NCI-H2081 (cell line): ENCODE measurements at regions not wholly inside any gene's neighbourhood (a gene's known extent, or its start where the extent isn't known, plus 50 kb on each side); places are given as distances from the start of the nearest gene placed in this dataset.
"Not testable (repeated sequence)": the region's sequence is repeated elsewhere in the genome, so short reads cannot be mapped to it uniquely, and the experiment has no call there.

ENCODE experiments used
- DNase-seq, 2 experiments: peaks; one replicate each; lab custom pipeline; 2025; lab: John Stamatoyannopoulos, UW

DNA sequence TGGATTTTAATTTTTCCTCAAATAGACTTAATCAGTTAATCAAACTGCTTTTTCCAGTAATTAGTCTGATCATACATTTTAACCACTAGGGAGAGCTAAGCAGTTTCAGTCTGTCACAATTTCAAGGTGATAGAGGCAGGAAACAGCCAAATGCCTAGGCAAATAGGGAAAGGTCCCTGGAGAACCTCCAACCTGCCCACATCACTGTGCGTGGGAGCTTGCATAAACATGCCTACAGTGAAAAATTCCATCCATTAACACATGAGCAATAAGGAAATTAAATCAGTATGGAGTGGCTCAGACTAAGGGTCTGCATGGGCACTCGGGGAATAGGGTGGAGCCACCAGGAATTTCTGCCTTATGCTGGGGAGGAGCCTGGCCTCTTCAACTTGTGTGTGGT lies 74.6 kb downstream of the AASDHPPT start:
- DNase-seq = peak in 1 of 2 experiments; percentile 2

DNA sequence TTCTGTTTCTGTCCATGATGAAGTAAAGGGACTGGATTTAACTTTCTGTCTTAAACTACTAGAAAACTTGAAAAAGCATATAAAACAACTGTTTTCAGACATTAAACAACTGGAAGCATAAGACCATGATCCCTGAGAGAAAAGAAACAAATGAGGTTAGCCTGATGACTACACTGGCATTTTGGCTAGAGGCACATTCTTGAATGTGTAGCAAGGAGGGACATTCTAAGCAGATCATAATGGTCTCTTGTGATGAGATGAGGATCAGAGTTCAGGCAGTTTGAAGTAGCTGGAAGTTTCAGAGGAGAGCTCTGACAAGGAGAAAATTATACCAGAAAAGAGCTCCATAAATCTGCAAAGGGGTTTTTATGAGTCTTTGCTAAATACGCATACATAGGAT lies 75.4 kb downstream of the AASDHPPT start:
- no peak for DNase-seq

DNA sequence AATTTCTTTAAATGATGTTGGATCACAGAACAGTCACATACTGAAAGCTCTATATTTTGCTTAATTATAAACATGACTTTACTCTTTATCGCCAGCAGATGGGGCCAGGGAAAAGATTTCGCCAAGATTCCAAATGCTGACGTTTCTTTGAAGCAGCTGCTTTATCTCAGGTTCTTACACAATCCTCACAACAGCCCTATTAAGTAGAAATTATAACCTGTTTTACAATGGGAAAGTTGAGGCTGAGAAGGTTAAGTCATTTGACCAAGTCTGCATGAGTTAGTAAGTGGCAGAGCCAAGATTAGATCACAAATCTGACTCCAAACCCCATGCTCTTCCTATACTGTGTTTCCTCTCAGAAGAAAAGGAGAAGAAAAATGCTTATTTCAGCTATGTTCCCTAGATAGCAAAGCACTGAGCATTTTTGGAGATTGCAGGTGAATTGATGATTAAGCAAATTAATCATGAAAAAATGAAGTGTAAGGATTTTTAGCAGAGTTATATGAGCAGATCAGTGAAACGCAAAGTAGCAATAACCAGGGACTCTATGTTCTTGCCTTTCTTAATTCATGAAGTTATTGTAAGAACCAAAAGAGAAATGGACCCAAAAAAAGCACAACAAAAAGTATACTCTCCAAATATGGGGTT lies 79.0 kb downstream of the AASDHPPT start:
- peak in 1 of 2 experiments; percentile 42 for DNase-seq

DNA sequence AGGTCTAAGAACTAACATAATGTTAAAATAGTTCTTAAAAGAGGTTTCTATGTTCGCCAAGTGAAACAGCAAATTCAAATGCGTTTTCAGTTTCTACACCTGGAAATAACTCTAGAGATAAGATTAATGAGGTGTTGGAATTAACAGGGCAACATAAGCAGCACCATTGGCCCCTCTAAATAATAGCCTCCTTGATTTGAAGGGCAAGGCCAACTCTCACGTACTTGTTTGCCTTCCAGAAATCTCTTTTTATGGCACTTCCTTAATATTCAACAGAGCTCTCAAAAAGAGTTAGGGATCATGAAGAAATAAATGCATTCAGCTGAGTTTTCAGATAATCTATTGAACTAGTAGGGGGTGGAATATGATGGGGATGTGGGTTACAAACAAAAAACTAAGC lies 80.9 kb downstream of the AASDHPPT start:
- DNase-seq = no peak

DNA sequence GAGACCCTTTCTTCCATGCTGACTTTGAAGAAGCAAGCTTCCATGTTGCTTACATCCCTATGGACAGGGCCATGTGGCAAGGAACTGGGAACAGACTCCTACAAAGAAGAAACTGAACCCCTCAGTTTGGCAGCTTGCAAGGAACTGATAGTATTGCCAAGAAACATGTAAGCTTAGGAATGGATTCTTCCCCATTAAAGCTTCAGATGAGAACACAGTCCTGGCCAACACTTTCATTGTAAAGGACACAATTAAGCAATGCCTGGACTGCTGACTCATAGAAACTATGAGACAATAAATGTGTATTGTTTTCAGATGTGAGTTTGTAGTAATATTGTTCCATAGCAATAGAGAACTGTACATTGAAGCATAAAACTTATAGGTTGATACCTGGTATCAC lies 82.4 kb downstream of the AASDHPPT start:
- DNase-seq = no peak

DNA sequence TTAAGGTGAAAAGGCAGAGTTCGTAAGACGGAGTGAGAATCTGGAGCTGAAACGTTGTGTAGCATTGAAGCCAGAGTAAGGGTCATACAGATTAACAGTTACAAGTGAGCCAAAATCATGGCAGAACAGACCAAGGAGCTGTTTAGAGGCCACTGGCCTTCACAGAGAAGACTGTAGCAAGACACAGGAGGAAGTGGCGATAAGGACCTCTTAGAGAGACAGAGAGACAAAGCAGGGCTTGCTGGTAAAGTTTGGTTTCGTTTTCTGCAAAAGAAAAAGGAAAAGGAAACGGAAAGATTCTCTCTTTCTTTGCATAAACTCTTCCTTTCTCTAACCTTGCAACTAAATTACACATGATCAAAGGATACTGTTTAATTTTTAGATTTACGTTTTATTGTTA lies 83.0 kb downstream of the AASDHPPT start:
- no peak for DNase-seq

DNA sequence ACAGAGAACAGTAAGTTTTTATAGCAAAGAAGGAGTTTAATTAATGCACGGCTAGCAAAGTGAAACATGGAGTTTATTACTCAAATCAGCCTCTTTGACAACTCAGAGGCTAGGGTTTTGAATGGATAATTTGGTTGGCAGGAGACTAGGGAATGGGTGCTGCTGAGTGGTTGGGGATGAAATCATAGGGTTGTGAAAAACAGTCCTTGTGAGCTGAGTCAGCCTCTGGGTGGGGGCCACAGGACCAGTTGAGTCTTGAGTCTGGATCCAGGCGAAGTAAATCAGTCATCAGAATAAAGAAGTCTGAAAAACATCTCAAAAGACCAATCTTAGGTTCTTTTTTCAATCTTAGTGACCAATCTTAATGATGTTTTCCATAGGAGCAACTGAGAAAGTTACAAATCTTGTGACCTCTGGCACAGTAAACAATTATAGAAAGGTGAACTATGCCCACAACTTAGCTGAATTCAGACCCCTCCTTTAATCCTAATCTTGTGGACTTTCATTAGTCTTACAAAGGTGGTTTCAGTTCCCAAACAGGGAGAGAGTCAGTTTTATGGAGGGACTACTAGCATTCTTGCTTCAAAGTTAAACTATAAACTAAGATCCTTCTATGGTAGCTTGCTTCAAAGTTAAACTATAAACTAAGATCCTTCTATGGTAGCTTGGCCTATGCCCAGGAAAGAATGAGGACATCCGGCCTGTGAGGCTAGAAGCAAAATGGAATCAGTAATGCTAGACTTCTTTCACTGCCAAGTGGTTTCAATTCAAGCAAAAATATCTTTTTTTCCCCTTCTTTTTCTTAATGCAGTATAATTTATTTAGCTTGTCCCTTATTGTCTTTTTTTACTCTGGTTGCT lies 84.5 kb downstream of the AASDHPPT start:
- DNase-seq = no peak

DNA sequence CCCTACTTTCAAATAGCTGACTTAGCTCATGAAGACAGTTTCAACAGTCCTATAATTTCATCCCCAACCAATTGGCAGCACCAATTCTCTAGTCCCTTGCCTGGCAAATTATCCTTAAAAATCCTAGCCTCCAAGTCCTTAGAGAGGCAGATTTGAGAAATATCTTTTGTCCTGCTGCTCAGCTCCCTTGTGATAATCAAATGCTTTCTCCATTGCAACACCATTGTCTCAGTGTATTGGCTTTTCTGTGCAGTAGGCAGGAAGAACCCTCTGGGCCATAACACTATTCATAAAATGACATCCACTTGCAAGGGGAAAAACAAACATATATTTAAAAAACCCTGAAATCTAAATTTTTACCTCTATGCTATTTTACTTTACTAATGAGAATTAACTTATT lies 89.6 kb downstream of the AASDHPPT start:
- DNase-seq = no peak

DNA sequence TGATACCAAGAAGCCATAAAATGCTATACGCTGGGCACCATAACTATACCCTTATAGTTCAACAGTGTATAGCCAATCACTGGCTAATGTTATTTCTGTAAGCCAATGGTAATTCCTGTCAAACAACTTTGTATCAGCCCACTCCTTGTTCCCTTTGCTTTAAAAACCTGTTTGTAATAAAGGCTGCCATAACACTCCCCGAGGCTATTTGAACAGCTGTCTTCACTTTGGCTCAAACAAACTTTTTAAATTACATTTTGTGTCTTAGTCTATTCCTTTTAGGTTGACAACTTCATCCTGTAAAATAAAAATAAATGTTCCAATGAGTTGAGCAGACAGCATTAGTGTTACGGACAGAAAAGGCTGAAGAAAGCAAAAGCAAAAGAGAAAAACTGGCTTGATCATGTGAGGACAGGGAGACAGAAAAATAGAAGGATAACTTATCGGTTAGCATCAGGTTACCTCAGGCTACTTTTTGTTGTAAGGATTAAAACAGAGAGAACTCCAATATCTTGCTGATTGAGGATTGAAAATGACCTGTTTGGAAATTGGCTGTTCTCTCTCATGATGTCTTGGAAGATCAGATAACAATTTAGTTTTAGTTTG lies 95.0 kb downstream of the AASDHPPT start:
- DNase-seq = peak; percentile 24 to 70

DNA sequence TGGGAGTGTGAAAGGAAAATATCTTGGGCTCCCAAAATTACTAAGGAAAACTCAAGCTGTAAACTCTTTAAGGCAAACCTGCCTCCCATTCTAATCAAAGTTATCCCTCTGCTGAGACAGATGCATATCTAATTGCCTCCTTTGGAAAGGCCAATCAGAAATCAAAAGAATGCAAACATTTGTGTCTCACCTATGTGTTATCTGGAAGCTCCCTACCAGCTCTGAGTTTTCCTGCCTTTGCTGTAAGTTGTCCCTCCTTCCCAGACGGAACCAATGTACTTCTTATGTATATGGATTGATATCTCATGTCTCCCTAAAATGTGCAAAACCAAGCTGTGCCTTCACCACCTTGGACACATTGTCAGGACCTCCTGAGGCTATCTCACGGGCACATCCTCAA lies 95.8 kb downstream of the AASDHPPT start:
- DNase-seq = no peak

DNA sequence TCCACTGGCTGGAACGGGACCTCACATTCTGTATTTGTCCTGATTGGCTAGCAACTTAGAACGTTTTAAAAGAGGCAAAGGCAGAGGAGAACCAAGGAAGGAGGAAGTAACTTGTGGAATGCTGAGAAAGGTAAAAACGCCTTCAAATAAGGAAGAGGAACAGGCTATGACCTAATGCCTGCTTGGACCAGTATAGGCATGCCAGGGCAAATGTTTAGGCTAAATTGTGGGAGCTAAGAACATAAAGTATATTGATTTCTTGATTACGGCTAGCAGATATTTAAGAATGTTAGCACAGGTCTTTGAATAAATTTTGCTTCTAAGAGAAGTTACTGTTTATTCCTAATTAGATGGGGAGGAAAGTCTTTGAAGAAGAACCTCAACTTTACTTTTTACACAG lies 96.5 kb downstream of the AASDHPPT start:
- not testable (repeated sequence) for DNase-seq

DNA sequence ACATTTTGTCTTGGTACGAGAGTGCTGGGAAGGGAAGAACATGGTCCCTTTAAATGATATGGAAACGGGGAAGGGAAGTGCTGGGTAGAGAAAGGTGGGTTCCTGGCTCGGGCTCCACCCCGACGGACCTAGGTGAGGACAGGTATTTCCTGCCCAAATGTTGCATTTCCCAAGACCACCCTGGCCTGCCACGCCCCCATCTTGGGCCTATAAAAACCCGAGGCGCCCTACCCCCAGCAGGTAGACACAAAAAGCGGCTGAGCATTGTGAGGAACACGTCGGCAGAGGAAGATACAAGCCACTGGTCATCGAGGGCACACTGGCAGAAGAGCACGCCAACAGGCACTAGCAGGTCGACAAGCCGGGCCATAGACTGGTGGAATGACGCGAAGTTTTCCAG lies 99.4 kb downstream of the AASDHPPT start:
- DNase-seq = no peak

DNA sequence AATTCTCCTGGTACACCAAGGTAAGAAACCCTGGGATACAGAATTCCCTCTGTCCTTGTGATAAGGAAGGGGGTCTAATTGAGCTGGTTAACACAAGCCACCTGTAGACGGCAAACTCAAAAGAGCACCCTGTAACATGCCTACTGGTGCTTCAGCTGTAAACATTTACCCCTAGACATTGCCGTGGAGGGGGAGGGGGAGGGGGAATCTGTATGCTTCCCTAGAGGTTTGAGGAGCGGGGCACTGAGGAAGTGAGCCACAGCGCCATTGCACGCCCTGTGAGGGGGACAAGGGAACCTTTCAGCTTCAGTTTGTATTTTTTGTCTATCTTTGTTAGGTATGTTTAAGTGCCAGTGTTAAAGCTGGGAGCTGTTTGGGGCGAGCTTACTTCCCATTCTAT lies 99.8 kb downstream of the AASDHPPT start:
- DNase-seq = no peak

DNA sequence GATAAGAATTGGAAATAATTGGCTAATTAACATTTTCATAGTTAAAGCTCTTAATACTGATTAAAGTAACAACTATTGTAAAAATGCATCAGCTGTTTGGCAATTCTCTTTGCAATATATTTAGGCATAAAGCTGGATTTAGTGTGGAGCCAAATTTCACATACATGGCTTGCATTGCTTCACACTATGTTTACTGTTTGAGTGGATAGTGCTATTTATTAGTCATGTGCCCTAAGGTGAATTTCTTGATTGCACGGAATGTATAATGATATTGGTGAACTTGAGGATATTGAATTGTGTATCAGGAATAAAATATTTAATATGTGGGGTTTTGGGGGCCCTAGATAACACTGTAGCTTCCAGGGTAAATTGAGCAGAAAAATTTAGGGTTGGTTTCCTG lies 100.9 kb downstream of the AASDHPPT start:
- DNase-seq = no peak

DNA sequence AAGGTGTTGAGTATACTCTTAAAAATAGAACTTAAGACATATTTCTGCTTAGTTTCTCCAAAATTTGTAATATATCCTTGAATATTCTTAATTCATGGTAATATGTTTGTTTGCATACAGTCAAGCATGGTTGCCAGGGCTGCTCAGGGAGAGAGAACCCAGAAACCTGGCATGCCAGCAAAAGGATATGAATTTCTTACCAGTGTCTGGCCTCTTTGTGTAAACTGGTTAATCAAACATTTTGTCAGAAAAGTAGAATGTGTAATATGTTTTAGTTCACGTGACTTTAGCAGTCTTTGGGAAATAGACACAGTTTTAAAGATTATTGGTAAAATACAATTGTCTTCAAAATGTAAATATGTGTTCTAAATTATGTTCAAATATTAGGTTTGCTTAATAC lies 101.6 kb downstream of the AASDHPPT start:
- no peak for DNase-seq

DNA sequence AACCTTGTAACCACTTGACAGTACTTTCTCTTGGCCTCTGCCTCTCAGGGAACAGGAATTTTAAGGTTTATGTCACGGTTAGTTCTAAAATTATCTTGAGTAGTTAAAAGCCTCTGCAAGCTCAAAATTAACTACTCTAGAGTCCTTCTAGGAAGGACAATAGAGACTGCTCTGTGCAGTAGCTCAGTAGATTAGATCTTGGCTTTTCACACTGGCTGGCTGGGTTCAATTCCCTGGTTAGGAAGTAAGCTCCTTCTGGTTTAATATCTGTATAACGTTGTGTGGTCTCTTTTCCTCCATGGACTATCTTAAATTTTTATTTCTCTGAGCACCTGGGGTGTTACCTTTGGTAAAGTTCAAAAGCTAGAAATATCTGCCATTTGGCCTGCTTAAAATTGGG lies 109.2 kb downstream of the AASDHPPT start:
- no peak for DNase-seq

DNA sequence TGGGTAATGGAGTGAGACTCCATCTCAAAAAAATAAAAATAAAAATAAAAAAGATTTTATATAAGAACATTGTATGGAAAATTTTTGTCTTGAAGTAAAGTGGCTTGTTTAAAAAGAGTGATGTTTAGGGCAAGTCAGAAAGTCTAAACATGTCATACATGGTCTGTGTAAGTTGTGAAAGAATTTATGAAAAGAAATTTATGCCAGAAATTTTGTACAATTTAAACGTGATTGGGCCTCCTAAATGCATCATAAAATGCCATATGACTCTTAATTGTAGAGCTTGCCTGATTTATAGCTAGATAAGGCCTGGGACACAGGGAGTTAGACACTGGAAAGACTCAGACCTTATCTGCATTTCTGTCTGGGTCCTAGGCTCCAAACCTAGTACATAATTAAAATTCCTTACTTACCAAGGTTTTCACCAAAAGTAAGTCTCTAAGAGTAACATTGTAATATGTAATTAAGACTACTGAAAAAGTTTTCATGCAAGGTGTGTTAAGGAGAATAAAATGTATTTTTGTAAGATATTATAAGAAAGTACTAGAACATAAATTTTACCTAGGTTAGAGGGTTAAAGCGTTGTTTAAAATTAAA lies 110.5 kb downstream of the AASDHPPT start:
- no peak for DNase-seq

DNA sequence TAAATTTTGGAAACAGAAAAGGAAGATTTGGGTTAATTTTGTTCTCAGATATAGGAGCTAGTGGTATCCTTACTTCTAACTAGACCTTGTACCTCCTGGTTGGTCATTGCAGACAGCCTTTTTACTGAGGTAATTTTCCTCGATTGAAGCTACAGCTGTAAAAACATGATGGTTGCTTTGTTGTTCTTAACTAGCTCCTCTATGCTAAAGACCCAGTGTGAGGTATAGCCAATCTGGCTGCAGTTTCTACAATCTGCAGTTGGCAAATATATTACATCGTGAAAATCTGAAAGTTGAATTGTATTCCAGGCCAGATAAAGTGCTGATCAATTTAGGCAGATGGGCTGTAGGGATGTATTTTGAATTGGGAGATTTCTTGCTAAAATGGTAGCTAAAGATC lies 116.5 kb downstream of the AASDHPPT start:
- DNase-seq = peak; percentile 14 to 17

DNA sequence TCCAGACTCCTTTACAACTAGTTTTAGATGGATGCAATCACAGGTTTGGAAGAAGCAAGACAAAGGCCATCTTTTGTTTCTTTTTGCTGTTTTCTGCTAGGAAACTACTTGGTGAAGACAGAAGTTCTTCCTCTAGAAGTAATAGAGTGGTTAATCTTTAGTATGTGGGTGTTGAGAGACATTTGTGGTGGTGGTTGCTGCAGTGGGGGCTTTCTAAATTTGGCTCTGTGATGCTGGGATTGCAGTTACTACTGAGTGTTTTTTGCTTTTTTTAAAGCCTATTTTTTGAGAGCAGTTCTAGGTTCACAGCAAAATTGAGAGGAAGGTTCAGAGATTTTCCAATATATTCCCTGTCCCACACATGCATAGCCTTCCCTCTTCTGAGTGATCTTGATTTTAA lies 120.0 kb downstream of the AASDHPPT start:
- no peak for DNase-seq

DNA sequence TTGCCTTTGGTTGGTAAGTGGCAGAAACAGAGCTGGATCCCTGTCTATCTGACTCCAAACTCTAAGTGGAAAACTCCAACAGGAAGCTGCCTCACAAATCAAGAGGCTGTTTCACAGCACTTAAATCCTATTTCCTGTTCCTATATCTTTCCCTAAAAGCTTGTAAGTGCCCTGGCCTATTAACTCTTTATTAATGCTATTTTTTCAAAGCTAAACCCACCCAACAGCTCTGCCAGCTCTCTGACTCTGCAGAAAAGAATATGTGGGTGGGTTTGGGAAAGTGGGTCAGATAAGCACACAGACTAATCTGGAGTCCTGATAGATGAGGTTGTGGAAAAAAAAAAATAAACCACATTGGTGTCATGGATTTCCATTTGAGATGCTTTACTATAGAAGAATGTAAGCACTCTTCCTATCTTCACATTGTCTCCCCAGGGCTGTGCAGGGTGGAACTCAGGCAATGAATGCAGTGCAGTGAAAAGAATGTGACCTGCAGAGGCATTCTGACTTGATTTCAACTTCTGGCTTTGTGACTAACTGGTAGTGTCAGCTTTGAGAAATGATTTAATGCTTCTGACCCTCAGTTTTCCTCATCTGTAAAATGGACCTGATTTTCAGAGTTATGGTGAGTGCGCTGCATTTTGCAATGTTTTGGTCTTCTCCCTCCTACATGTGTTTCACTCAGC lies 125.6 kb downstream of the AASDHPPT start:
- no peak for DNase-seq

DNA sequence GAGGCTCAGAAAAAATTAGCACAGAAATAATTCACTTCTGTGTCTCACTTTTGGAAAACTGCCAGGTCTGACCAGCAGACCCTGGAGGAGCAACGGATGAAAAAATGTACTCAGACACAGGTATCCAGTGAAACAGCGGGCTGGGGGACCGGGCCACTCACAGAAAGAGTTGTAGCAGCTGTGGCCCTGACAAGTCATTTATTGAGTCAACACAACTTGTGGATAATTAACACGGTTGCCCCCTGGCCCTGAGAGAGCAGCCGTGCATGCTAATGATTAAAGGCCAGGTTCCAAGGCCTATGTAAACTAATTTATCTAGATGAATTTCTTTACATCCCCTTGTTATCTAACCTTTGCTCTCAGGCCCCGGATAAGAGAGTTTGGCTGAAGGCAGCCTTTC lies 131.3 kb downstream of the AASDHPPT start:
- DNase-seq = no peak

DNA sequence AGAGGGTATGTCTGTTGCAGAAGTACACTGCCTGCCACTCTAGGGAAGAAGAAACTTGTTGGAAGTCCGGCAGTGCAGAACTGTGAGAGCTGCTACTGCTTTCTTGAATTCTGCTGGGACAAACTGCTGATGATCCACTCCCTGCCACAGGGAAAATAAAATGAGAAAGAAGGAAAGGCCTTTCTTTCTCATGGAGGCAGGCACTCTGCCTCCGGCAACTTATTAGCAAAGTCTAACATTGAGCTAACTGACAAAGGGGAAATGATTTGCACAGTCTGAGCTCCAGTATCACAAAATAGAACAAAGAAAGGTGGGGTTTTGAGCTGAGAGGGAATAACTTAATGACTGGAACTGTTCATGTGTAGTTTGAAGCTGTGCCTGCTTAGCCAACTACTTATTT lies 134.6 kb downstream of the AASDHPPT start:
- DNase-seq = no peak
